ENCODE measurements at regions not wholly inside any gene's neighbourhood (a gene's known extent, or its start where the extent isn't known, plus 50 kb on each side); places are given as distances from the start of the nearest gene placed in this dataset.

- TF ChIP-seq CTCF (IDR thresholded peaks at IDR 0.05) (no peak), POLR2A (IDR thresholded peaks at IDR 0.05) (no peak)
Observed at GRCh38 chr1:5432436-5432835, 559.8 kb downstream of the NPHP4 start.

Measured in heart left ventricle (tissue), 13 donors.